ENCODE measurements at regions not wholly inside any gene's neighbourhood (a gene's known extent, or its start where the extent isn't known, plus 50 kb on each side); places are given as distances from the start of the nearest gene placed in this dataset.
"Not testable (repeated sequence)": the region's sequence is repeated elsewhere in the genome, so short reads cannot be mapped to it uniquely, and the experiment has no call there.

DNA sequence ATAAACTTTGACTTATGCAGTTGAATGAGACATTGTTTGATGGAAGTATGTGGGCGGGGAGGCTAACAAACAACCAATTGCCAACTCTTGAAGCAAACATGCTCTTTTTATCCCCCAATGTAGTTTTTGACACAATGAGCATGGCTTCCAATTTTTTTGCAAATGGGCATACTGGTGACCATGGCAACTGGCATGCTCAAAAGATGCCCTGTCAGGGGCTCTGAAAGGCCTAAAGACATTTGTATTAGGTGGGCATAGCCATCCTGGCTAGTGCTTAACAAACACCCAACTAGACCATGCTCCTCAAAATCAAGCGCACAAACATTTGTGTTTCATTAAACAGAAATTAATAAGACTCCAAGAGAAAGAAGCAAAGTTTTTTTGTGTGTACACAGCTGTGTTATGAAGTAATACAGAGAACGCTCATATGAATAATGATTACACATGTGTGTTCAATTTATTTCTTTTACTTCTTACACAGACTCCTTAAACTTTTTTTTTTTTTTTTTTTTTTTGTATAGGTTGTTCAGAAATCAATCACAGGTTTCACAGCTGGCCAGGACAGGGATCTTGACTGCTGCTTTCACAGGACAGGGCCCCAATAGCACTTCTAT is 95.6 kb downstream of the DLEU7 start:
- DNase-seq (ENCODE audit: low read depth) = no peak

DNA sequence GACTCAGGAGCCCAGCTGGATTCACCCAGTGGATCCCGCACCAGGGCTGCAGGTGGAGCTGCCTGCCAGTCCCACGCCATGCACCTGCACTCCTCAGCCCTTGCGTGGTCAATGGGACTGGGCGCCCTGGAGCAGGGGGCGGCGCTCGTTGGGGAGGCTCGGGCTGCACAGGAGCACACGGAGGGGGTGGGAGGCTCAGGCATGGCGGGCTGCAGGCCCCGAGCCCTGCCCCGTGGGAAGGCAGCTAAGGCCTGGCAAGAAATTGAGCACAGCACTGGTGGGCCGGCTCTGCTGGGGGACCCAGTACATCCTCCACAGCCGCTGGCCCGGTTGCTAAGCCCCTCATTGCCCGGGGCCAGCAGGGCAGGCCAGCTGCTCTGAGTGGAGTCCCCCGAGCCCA is 90.3 kb downstream of the DLEU7 start:
- DNase-seq (ENCODE audit: low read depth) = not testable (repeated sequence)

DNA sequence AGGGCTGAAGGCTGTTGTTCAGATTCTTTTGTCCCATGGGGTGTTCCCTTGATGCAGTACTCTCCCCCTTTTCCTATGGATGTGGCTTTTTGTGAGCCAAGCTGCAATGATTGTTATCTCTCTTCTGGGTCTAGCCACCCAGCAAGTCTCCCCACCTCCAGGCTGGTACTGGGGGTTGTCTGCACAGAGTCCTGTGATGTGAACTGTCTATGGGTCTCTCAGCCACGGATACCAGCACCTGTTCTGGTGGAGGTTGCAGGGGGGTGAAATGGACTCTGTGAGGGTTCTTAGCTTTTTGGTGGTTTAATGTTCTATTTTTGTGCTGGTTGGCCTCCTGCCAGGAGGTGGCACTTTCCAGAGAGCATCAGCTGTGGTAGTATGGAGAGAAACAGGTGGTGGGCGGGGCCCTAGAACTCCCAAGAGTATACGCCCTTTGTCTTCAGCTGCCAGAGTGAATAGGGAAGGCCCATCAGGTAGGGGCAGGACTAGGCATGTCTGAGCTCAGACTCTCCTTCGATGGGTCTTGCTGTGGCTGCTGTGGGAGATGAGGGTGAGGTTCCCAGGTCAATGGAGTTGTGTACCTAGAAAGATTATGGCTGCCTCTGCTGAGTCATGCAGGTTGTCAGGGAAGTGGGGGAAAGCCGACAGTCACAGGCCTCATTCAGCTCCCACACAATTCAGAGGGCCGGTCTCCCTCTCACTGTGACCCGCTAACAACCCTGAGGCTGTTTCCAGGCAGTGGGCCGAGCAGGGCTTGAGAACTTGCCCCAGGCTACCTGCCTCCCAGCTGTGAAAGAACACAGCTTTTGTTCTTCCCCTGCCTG is 87.4 kb downstream of the DLEU7 start:
- DNase-seq (ENCODE audit: low read depth) = not testable (repeated sequence)

DNA sequence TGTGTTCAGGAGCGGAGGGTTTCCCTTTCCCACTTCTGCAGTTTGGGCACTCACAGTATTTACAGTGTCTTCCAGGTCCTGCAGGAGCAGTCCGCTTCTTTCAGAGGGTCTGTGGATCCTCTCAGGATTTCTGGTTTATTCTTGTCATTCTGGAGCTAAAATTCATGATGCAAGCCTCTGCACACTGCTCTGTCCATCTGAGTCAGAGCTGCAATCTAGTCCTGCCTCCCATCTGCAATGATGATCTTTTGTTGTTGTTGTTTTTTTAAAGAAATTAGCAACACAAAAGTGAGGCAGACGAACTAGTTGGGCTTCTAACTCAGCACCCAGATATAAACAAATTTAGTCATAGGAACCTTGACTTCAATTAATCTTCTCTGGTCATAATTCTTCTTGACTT is 86.5 kb downstream of the DLEU7 start:
- no peak for DNase-seq (ENCODE audit: low read depth)

DNA sequence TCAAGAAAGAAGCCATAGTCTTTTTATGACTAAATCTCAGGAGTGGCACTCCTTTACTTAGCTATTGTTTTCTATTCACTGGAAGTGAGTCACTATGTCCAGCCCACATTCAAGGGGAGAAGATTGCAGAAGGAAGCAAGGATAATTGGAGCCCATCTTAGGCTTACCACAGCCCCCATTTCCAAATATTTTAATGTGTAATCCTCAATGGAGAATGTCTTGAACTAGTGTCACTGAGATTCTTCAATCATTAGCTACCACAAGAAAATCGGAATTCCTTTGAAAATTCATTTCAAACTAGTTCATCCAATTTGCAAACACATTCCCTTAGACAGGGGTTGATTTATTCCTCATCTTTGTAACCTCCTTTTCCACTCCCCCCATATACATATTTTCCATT is 84.7 kb downstream of the DLEU7 start:
- no peak for DNase-seq (ENCODE audit: low read depth)

DNA sequence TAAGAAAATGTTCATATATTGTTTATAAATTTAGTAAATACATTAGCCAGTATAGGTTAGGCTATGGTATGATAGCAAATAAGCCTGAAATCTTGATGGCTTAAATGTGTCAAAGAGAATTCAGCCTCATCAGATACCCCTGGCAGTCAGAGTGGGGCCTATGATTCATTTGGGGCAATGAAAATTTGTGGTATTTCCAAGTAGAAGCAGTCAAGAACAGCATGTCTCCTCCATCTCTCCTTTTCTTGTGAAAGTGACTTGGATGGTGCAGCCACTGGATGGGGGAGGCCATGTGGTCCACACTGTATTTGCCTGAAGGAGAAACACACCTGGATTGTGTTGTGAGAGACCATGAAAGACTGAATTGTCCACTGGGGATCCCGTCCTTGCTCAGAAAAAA is 82.7 kb downstream of the DLEU7 start:
- DNase-seq (ENCODE audit: low read depth) = no peak

DNA sequence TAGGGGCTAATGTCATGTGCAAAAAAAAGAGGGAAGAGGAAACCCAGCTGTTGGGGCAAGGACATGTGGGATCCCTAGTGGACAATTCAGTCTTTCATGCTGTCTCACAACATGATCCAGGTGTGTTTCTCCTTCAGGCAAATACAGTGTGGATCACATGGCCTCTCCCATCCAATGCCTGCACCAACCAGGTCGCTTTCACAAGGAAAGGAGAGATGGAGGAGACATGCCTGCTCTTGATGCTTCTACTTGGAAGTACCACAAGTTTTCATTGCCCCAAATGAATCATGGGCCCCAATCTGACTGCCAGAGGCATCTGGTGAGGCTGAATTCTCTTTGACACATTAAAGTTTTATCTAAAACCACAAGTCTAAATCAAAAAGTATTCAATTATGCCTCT is 82.1 kb downstream of the DLEU7 start:
- no peak for DNase-seq (ENCODE audit: low read depth)

DNA sequence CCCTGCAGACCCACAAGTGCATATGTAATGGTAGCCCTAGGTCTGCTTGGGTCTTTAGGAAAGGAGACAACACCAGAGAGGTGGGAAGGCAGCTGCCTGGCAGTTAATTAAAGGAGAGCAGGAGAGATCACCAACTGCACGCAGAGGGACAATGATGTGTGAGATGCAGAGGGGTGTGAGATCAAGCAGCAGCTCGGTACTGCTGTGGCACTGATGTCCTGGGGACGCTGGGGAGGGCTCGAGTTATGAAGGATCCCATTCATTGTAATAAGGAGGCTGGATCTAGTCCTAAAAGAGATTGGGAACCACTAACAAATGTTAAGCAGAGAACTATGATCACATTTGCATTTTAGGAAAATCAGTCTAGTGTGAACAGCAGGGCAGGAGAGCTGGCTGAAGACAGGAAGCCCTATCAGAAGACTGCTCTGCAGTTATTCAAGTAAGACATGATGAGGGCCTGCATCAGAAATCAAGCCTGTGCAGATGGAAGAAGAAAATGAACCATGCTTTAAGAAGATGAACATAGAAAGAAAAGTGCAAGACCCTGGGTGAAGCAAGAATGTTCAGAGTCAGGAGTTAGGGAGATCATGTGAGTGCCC is 80.4 kb downstream of the DLEU7 start:
- no peak for DNase-seq (ENCODE audit: low read depth)

DNA sequence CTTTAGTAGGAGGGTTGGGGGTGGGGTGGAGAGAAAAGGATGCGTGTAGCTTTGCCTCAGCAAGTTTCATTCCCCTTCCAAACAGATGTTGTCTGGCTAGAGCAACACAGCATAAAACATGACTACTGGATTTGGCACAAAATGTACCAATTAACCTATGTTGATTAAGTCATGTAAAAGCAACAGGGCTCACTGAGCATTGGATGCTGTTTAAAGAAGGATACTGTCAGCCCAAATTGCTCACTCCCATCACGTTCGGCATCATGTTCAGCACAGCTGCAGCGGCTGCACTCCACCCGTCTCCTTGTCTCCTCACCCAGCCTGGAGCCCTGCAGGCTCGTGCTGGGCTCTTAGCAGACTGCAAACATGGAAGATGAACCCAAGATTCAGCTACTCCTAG is 77.5 kb downstream of the DLEU7 start:
- DNase-seq (ENCODE audit: low read depth) = no peak

DNA sequence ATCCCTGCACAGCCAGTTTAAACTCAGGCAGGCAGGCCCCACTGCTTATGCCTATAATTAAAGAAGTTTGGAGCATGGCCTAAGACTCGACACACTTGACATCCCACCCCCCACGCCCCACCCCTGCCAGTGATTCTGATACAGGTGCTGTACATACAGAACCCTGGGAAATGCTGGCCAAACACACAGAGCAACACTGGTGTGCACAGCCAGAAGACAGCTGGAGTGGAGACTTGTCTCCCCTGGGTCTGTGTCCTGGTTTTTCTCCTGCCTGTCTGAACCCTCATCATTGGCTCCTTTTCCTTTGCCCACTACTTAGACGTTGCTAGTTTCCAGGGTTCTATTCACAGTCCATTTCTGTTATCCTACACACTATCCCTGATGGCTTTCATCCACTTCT is 76.8 kb downstream of the DLEU7 start:
- no peak for DNase-seq (ENCODE audit: low read depth)

DNA sequence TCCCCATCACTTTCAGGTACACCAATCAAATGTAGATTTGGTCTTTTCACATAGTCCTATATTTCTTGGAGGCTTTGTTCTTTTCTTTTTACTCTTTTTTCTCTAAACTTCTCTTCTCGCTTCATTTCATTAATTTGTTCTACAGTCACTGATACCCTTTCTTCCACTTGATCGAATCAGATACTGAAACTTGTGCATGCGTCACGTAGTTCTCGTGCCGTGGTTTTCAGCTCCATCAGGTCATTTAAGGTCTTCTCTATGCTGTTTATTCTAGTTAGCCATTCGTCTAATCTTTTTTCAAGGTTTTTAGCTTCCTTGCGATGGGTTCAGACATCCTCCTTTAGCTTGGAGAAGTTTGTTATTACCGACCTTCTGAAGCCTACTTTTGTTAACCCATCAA is 70.6 kb downstream of the DLEU7 start:
- not testable (repeated sequence) for DNase-seq (ENCODE audit: low read depth)

All from T-helper 22 cell (primary cell).